ENCODE measurements at regions not wholly inside any gene's neighbourhood (a gene's known extent, or its start where the extent isn't known, plus 50 kb on each side); places are given as distances from the start of the nearest gene placed in this dataset.

- Mint-ChIP-seq H3K27me3 (ENCODE audit: insufficient read depth, unreplicated experiment) (no peaks in the 10 kb centered on the region), H3K4me1 (ENCODE audit: insufficient read depth, unreplicated experiment) (no peaks in the 10 kb centered on the region), H3K4me3 (ENCODE audit: unreplicated experiment) (no peak overlapping the region), H3K9me3 (ENCODE audit: unreplicated experiment) (no peaks in the 10 kb centered on the region), H3K36me3 (ENCODE audit: insufficient read depth, unreplicated experiment) (no peaks in the 10 kb centered on the region), H3K27ac (ENCODE audit: low read depth, unreplicated experiment) (no peak overlapping the region)
- DNase-seq (ENCODE audit: unreplicated experiment), result no peak
- CTCF ChIA-PET, result no interaction called here
- intact Hi-C loops (cut with micrococcal nuclease), result no loop called here
- no peak for TF ChIP-seq CTCF (IDR thresholded peaks at IDR 0.05; ENCODE audit: unreplicated experiment)
- POLR2A ChIA-PET, result no interaction called here
- BruUV-seq (replicated peaks), result no TSS peak
Measured at GRCh38 chrX:55813150-55813549, 95.6 kb downstream of the RRAGB start.

GRCh38 chrX:55815546-55815945, 98.0 kb downstream of the RRAGB start:
- BruUV-seq (replicated peaks), result no TSS peak
- intact Hi-C loops (cut with micrococcal nuclease), result no loop called here
- H3K27me3 Mint-ChIP-seq (ENCODE audit: insufficient read depth, unreplicated experiment), result peaks cover 9% of the 10 kb centered on the region
- H3K36me3 Mint-ChIP-seq (ENCODE audit: insufficient read depth, unreplicated experiment), result no peaks in the 10 kb centered on the region
- DNase-seq (ENCODE audit: unreplicated experiment), result no peak
- ChIA-PET CTCF (no interaction called here), POLR2A (no interaction called here)
- no peak overlapping the region for H3K27ac Mint-ChIP-seq (ENCODE audit: low read depth, unreplicated experiment)
- H3K4me1 Mint-ChIP-seq (ENCODE audit: insufficient read depth, unreplicated experiment), result no peaks in the 10 kb centered on the region
- no peaks in the 10 kb centered on the region for H3K9me3 Mint-ChIP-seq (ENCODE audit: unreplicated experiment)
- TF ChIP-seq CTCF (IDR thresholded peaks at IDR 0.05; ENCODE audit: unreplicated experiment), result no peak
- H3K4me3 Mint-ChIP-seq (ENCODE audit: unreplicated experiment), result no peak overlapping the region

- intact Hi-C loops (cut with micrococcal nuclease), result no loop called here
- ChIA-PET POLR2A (no interaction called here), CTCF (no interaction called here)
- no peaks in the 10 kb centered on the region for H3K9me3 Mint-ChIP-seq (ENCODE audit: unreplicated experiment)
- DNase-seq (ENCODE audit: unreplicated experiment), result no peak
- H3K4me1 Mint-ChIP-seq (ENCODE audit: insufficient read depth, unreplicated experiment), result no peaks in the 10 kb centered on the region
- TF ChIP-seq CTCF (IDR thresholded peaks at IDR 0.05; ENCODE audit: unreplicated experiment), result no peak
- H3K27me3 Mint-ChIP-seq (ENCODE audit: insufficient read depth, unreplicated experiment), result peaks cover 14% of the 10 kb centered on the region
- H3K27ac Mint-ChIP-seq (ENCODE audit: low read depth, unreplicated experiment), result no peak overlapping the region
- no peak overlapping the region for H3K4me3 Mint-ChIP-seq (ENCODE audit: unreplicated experiment)
- no peaks in the 10 kb centered on the region for H3K36me3 Mint-ChIP-seq (ENCODE audit: insufficient read depth, unreplicated experiment)
- BruUV-seq (replicated peaks), result no TSS peak
Measured at GRCh38 chrX:55816023-55816422, 98.5 kb downstream of the RRAGB start.

- DNase-seq (ENCODE audit: unreplicated experiment), result no peak
- ChIA-PET POLR2A (no interaction called here), CTCF (no interaction called here)
- no peak overlapping the region for H3K4me3 Mint-ChIP-seq (ENCODE audit: unreplicated experiment)
- H3K4me1 Mint-ChIP-seq (ENCODE audit: insufficient read depth, unreplicated experiment), result no peaks in the 10 kb centered on the region
- H3K36me3 Mint-ChIP-seq (ENCODE audit: insufficient read depth, unreplicated experiment), result no peaks in the 10 kb centered on the region
- H3K27me3 Mint-ChIP-seq (ENCODE audit: insufficient read depth, unreplicated experiment), result peaks cover 16% of the 10 kb centered on the region
- BruUV-seq (replicated peaks), result no TSS peak
- no peak overlapping the region for H3K27ac Mint-ChIP-seq (ENCODE audit: low read depth, unreplicated experiment)
- intact Hi-C loops (cut with micrococcal nuclease), result no loop called here
- H3K9me3 Mint-ChIP-seq (ENCODE audit: unreplicated experiment), result no peaks in the 10 kb centered on the region
- TF ChIP-seq CTCF (IDR thresholded peaks at IDR 0.05; ENCODE audit: unreplicated experiment), result no peak
Measured at GRCh38 chrX:55818673-55819375, 101.3 kb downstream of the RRAGB start.
